GM12872 (cell line): ENCODE measurements at regions not wholly inside any gene's neighbourhood (a gene's known extent, or its start where the extent isn't known, plus 50 kb on each side); places are given as distances from the start of the nearest gene placed in this dataset.

Source experiments
- CTCF ChIP-seq: IDR thresholded peaks from 3 replicates; pipeline ENCODE4 v1.5.1; 2011; ENCODE audit warnings: low read depth, mild to moderate bottlenecking, low read length, moderate library complexity; ENCODE audit not compliant: insufficient read depth

- no peak for TF ChIP-seq CTCF
Measured at GRCh38 chr7:21358648-21359047, 69.2 kb upstream of the SP4 start.

- no peak for TF ChIP-seq CTCF
Measured at GRCh38 chr7:21359163-21359562, 68.7 kb upstream of the SP4 start.

GRCh38 chr7:21361413-21362125 is 66.3 kb upstream of the SP4 start:
- TF ChIP-seq CTCF = no peak

- no peak for TF ChIP-seq CTCF
Measured at GRCh38 chr7:21364801-21365271, 63.0 kb upstream of the SP4 start.

GRCh38 chr7:21365866-21366624 is 61.8 kb upstream of the SP4 start:
- TF ChIP-seq CTCF = no peak

- no peak for TF ChIP-seq CTCF
Measured at GRCh38 chr7:21367081-21367480, 60.8 kb upstream of the SP4 start.

GRCh38 chr7:21367537-21367936 is 60.3 kb upstream of the SP4 start:
- no peak for TF ChIP-seq CTCF
